ENCODE measurements at regions not wholly inside any gene's neighbourhood (a gene's known extent, or its start where the extent isn't known, plus 50 kb on each side); places are given as distances from the start of the nearest gene placed in this dataset.

DNA sequence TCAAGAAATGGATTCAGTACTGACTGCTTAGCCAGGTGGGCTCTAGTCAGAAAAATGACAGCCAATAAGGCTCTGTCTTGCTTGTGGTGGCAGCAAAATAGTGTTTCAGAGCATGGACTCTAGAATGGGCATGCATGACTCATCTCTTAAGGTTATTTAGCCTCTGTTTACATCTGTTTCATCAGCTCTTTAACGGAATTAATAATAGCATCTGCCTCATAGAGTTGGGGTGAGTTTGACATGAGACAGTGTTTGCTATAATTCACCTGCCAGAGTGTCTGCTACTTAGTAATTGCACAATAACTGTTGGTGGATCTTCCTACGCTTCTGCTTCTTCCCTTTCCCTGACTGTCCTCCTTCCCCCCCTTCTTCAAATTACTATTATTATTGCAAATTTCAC, 350.4 kb upstream of the SEMA6D start:
- no peak for TF ChIP-seq EZH2phosphoT487 (IDR thresholded peaks at IDR 0.05; ENCODE audit: borderline replicate concordance, low read length)
- TF ChIP-seq, protein P1, sequence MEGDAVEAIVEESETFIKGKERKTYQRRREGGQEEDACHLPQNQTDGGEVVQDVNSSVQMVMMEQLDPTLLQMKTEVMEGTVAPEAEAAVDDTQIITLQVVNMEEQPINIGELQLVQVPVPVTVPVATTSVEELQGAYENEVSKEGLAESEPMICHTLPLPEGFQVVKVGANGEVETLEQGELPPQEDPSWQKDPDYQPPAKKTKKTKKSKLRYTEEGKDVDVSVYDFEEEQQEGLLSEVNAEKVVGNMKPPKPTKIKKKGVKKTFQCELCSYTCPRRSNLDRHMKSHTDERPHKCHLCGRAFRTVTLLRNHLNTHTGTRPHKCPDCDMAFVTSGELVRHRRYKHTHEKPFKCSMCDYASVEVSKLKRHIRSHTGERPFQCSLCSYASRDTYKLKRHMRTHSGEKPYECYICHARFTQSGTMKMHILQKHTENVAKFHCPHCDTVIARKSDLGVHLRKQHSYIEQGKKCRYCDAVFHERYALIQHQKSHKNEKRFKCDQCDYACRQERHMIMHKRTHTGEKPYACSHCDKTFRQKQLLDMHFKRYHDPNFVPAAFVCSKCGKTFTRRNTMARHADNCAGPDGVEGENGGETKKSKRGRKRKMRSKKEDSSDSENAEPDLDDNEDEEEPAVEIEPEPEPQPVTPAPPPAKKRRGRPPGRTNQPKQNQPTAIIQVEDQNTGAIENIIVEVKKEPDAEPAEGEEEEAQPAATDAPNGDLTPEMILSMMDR (IDR thresholded peaks at IDR 0.05; ENCODE audit: low read depth, low read length, poor library complexity, severe bottlenecking) = no peak
- H3K79me2 ChIP-seq (ENCODE audit: control insufficient read depth, low read length) = no peaks in the 10 kb centered on the region
- no peaks in the 10 kb centered on the region for H3K27me3 ChIP-seq (ENCODE audit: control insufficient read depth, low read length)
- H3K9me3 ChIP-seq (ENCODE audit: control insufficient read depth, insufficient read depth, low read length) = no peaks in the 10 kb centered on the region
- no peaks in the 10 kb centered on the region for H4K20me1 ChIP-seq (ENCODE audit: control insufficient read depth, insufficient read depth, low read depth, low read length)
- no peaks in the 10 kb centered on the region for H3K4me1 ChIP-seq (ENCODE audit: control insufficient read depth, low read length)
- H3K9me2 ChIP-seq (replicated peaks; ENCODE audit: control insufficient read depth, low read length) = no peaks in the 10 kb centered on the region
- no peak overlapping the region for H3K4me2 ChIP-seq (ENCODE audit: low read length)
- no peaks in the 10 kb centered on the region for H3F3A ChIP-seq (ENCODE audit: control insufficient read depth, insufficient read depth)
- H3K4me3 ChIP-seq (ENCODE audit: low read length) = no peak overlapping the region
- H3K36me3 ChIP-seq (ENCODE audit: control insufficient read depth, low read length) = no peaks in the 10 kb centered on the region
- no peak overlapping the region for H3K27ac ChIP-seq (ENCODE audit: low read depth, low read length)

DNA sequence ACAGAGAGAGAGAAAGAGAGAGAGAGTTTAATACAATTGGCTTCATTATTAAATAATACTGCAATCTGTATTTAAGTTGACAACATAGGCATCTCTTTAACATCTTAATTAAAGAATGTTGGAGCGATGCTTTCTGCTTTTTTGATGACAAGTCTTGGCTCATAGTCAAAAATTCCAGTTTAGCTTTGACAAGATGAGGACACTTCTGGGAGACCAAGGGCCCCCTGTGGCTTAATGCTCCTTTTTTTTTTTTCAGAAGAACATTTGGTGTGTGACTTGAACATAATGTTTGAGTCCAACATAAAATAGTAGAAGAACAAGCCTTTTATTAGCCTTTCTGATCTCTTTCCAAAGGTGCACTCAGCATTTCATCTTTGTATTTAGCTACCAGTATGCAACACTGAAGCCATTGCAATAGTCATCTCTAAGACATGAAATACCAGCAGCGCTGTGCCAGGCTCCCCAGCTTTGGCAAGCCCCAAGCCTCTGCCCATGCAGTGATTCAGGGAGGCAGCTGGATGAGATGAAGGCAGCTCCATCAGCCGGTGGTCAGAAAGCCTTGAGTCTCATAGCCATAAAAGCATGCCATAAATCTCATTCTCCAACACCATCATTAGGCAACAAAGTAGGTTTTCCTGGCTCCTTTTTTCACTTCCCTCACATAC, 349.4 kb upstream of the SEMA6D start:
- Histone ChIP-seq H3K4me2 (ENCODE audit: low read length) (no peak overlapping the region), H3K4me1 (ENCODE audit: control insufficient read depth, low read length) (no peaks in the 10 kb centered on the region), H3K27me3 (ENCODE audit: control insufficient read depth, low read length) (no peaks in the 10 kb centered on the region), H3K27ac (ENCODE audit: low read depth, low read length) (no peak overlapping the region), H3F3A (ENCODE audit: control insufficient read depth, insufficient read depth) (no peaks in the 10 kb centered on the region), H3K79me2 (ENCODE audit: control insufficient read depth, low read length) (no peaks in the 10 kb centered on the region), H3K9me2 (replicated peaks; ENCODE audit: control insufficient read depth, low read length) (no peaks in the 10 kb centered on the region), H3K4me3 (ENCODE audit: low read length) (no peak overlapping the region), H3K36me3 (ENCODE audit: control insufficient read depth, low read length) (no peaks in the 10 kb centered on the region), H4K20me1 (ENCODE audit: control insufficient read depth, insufficient read depth, low read depth, low read length) (no peaks in the 10 kb centered on the region), H3K9me3 (ENCODE audit: control insufficient read depth, insufficient read depth, low read length) (no peaks in the 10 kb centered on the region)
- no peak for TF ChIP-seq EZH2phosphoT487 (IDR thresholded peaks at IDR 0.05; ENCODE audit: borderline replicate concordance, low read length)
- TF ChIP-seq, protein P1 (IDR thresholded peaks at IDR 0.05; ENCODE audit: low read depth, low read length, poor library complexity, severe bottlenecking) = no peak

DNA sequence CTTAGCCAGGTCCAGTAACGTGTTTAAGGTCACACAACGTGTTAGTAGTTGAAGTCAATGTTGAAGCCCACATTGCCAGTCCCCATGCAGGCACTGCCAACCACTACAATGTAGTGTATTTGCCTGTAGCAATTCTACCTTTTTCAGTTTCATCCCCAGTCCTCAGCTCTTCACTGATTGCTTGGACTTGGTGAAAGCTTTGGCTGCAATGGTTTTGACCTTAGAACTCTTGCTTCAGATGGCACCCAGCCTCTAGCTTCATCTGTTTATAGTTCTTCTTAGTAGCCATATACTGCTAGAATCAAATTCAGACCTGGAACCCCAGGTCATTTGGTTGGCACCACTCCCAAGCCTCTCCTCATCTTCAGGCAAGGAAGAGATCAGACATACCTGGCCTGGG, 345.4 kb upstream of the SEMA6D start:
- no peaks in the 10 kb centered on the region for H3K9me2 ChIP-seq (replicated peaks; ENCODE audit: control insufficient read depth, low read length)
- H3K9me3 ChIP-seq (ENCODE audit: control insufficient read depth, insufficient read depth, low read length) = no peaks in the 10 kb centered on the region
- no peak overlapping the region for H3K4me2 ChIP-seq (ENCODE audit: low read length)
- H3K4me3 ChIP-seq (ENCODE audit: low read length) = no peak overlapping the region
- no peaks in the 10 kb centered on the region for H3K4me1 ChIP-seq (ENCODE audit: control insufficient read depth, low read length)
- no peak overlapping the region for H3K27ac ChIP-seq (ENCODE audit: low read depth, low read length)
- H4K20me1 ChIP-seq (ENCODE audit: control insufficient read depth, insufficient read depth, low read depth, low read length) = no peaks in the 10 kb centered on the region
- H3K79me2 ChIP-seq (ENCODE audit: control insufficient read depth, low read length) = no peaks in the 10 kb centered on the region
- H3K36me3 ChIP-seq (ENCODE audit: control insufficient read depth, low read length) = no peaks in the 10 kb centered on the region
- TF ChIP-seq, protein P1 (IDR thresholded peaks at IDR 0.05; ENCODE audit: low read depth, low read length, poor library complexity, severe bottlenecking) = no peak
- TF ChIP-seq EZH2phosphoT487 (IDR thresholded peaks at IDR 0.05; ENCODE audit: borderline replicate concordance, low read length) = no peak
- H3F3A ChIP-seq (ENCODE audit: control insufficient read depth, insufficient read depth) = no peaks in the 10 kb centered on the region
- H3K27me3 ChIP-seq (ENCODE audit: control insufficient read depth, low read length) = no peaks in the 10 kb centered on the region
